Karpas-422 (cell line): ENCODE measurements at regions not wholly inside any gene's neighbourhood (a gene's known extent, or its start where the extent isn't known, plus 50 kb on each side); places are given as distances from the start of the nearest gene placed in this dataset.
"Not testable (repeated sequence)": the region's sequence is repeated elsewhere in the genome, so short reads cannot be mapped to it uniquely, and the experiment has no call there.

Experiments used
- DNase-seq: peaks from one replicate; pipeline ENCODE4 v3.0.0-alpha.2; 2015
- H2AFZ ChIP-seq: fragments of 200-600 bp; sonication (generic); 2 replicates; pipeline ENCODE4 v1.6.1; 2014; ENCODE audit warnings: antibody characterized with exemption, low read length, mixed read lengths
- H3K27ac ChIP-seq: fragments of 200-600 bp; sonication (generic); 2 replicates; pipeline ENCODE4 v1.5.1; 2014; ENCODE audit warnings: mild to moderate bottlenecking, low read length, moderate library complexity
- H3K27me3 ChIP-seq: fragments of 200-600 bp; sonication (generic); 2 replicates; pipeline ENCODE4 v1.6.1; 2014; ENCODE audit warnings: low read length, mixed read lengths
- H3K36me3 ChIP-seq: fragments of 200-600 bp; sonication (generic); 2 replicates; pipeline ENCODE4 v1.6.1; 2014; ENCODE audit warnings: low read length, mixed read lengths; ENCODE audit not compliant: insufficient read depth
- H3K4me1 ChIP-seq: fragments of 200-600 bp; sonication (generic); 2 replicates; pipeline ENCODE4 v1.6.1; 2014; ENCODE audit warnings: mild to moderate bottlenecking, low read length, mixed read lengths
- H3K4me2 ChIP-seq: fragments of 200-600 bp; sonication (generic); 2 replicates; pipeline ENCODE4 v1.6.1; 2014; ENCODE audit warnings: low read length, low read depth, mild to moderate bottlenecking; ENCODE audit not compliant: poor library complexity, severe bottlenecking
- H3K4me3 ChIP-seq: fragments of 200-600 bp; sonication (generic); 2 replicates; pipeline ENCODE4 v1.5.1; 2014; ENCODE audit warnings: mild to moderate bottlenecking, antibody characterized with exemption, low read length, mixed read lengths
- H3K79me2 ChIP-seq: fragments of 200-600 bp; sonication (generic); 2 replicates; pipeline ENCODE4 v1.6.1; 2014; ENCODE audit warnings: mild to moderate bottlenecking, low read length, mixed read lengths
- H3K9ac ChIP-seq: fragments of 200-600 bp; sonication (generic); 2 replicates; pipeline ENCODE4 v1.6.0; 2014; ENCODE audit warnings: low read length
- H3K9me2 ChIP-seq: fragments of 200-600 bp; sonication (generic), shearing (Covaris generic); replicated peaks from 2 replicates; pipeline ENCODE4 v1.6.0; 2014; ENCODE audit warnings: mild to moderate bottlenecking, low read length, moderate library complexity; ENCODE audit not compliant: insufficient read depth
- H3K9me3 ChIP-seq: fragments of 300-700, 200-600 bp; sonication (generic); 2 replicates; pipeline ENCODE4 v1.6.1; 2014; ENCODE audit warnings: low read length, mixed read lengths
- H4K20me1 ChIP-seq: fragments of 200-600 bp; sonication (generic); 2 replicates; pipeline ENCODE4 v1.6.1; 2014; ENCODE audit warnings: mild to moderate bottlenecking, antibody characterized with exemption, low read length, low read depth; ENCODE audit not compliant: insufficient read depth

DNA sequence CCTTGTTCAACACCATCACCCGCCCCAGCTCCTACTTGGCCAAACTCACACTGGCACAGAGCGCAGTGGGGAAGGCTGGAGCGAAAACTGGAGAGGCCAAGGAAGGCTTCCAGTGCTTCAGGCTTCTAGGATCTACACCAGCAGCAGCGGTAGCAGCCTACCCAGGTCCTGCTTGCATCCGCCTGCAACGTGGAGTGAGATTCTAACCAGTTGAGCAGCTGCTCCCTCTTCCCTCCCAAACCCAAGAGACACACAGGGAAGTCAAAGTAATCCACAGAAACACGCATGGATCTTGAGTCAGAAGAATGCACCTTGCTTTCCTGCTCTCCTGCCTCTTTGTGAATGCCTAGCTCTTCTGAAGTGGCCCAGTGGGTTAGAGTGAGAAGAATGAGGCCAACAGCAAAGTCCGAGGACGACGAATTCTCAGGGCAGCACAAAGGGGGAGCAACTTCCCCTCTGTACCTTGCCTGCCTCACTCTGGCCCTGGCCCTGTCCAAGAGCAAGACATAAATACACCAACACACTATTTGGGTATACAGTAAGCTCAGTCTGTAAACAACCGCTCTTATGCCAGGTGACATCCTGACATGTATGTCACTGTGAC lies 95.9 kb upstream of the FOXQ1 start:
- H3K9ac ChIP-seq: no peak overlapping the region
- no peaks in the 10 kb centered on the region for H4K20me1 ChIP-seq
- no peak overlapping the region for H3K27ac ChIP-seq
- H3K4me3 ChIP-seq: no peak overlapping the region
- H3K4me2 ChIP-seq: no peak overlapping the region
- H3K27me3 ChIP-seq: no peaks in the 10 kb centered on the region
- no peaks in the 10 kb centered on the region for H3K79me2 ChIP-seq
- H3K9me2 ChIP-seq: no peaks in the 10 kb centered on the region
- no peak overlapping the region for H2AFZ ChIP-seq
- no peak for DNase-seq
- H3K36me3 ChIP-seq: no peaks in the 10 kb centered on the region
- H3K9me3 ChIP-seq: no peaks in the 10 kb centered on the region
- H3K4me1 ChIP-seq: no peaks in the 10 kb centered on the region

GRCh38 chr6:1215023-1215422 lies 96.9 kb upstream of the FOXQ1 start:
- DNase-seq: no peak
- Histone ChIP-seq H3K4me2 (no peak overlapping the region), H3K4me3 (no peak overlapping the region), H3K9ac (no peak overlapping the region), H2AFZ (no peak overlapping the region), H3K9me3 (no peaks in the 10 kb centered on the region), H3K27ac (no peak overlapping the region), H4K20me1 (no peaks in the 10 kb centered on the region), H3K27me3 (no peaks in the 10 kb centered on the region), H3K79me2 (no peaks in the 10 kb centered on the region), H3K9me2 (no peaks in the 10 kb centered on the region), H3K4me1 (no peaks in the 10 kb centered on the region), H3K36me3 (no peaks in the 10 kb centered on the region)

- Histone ChIP-seq H3K4me1 (no peaks in the 10 kb centered on the region), H3K9me2 (no peaks in the 10 kb centered on the region)
Observed at GRCh38 chr6:1212919-1213318, 99.0 kb upstream of the FOXQ1 start.

GRCh38 chr6:1212138-1212537 lies 99.8 kb upstream of the FOXQ1 start:
- not testable (repeated sequence) for H3K4me3 ChIP-seq, H3K36me3 ChIP-seq, H3K4me2 ChIP-seq, H3K4me1 ChIP-seq, H4K20me1 ChIP-seq, H2AFZ ChIP-seq, H3K27me3 ChIP-seq, DNase-seq, H3K27ac ChIP-seq, H3K9me3 ChIP-seq, H3K9ac ChIP-seq, H3K9me2 ChIP-seq, H3K79me2 ChIP-seq

More at GRCh38 chr6:1212919-1213318, 99.0 kb upstream of the FOXQ1 start:
- Histone ChIP-seq H3K79me2 (no peaks in the 10 kb centered on the region), H3K4me3 (no peak overlapping the region), H3K9me3 (no peaks in the 10 kb centered on the region), H3K4me2 (no peak overlapping the region), H2AFZ (no peak overlapping the region), H3K27ac (no peak overlapping the region), H3K27me3 (no peaks in the 10 kb centered on the region), H3K36me3 (no peaks in the 10 kb centered on the region), H3K9ac (no peak overlapping the region), H4K20me1 (no peaks in the 10 kb centered on the region)
- DNase-seq: no peak

DNA sequence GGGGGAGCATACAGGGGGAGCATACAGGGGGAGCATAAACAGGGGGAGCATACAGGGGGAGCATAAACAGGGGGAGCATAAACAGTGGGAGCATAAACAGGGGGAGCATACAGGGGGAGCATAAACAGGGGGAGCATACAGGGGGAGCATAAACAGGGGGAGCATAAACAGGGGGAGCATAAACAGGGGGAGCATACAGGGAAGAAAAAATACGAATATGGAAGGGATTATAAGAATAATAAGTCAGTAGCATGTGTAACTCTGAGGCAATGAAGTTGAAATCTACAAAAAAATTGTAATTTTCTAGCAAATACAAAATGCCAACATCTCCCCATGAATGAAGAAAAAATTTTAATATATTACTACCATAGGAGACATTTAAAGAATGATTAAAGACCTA lies 101.3 kb upstream of the FOXQ1 start:
- H3K4me2 ChIP-seq, H4K20me1 ChIP-seq, DNase-seq, H3K4me3 ChIP-seq, H3K9me2 ChIP-seq, H3K9me3 ChIP-seq, H3K36me3 ChIP-seq, H2AFZ ChIP-seq, H3K27ac ChIP-seq, H3K4me1 ChIP-seq, H3K79me2 ChIP-seq, H3K27me3 ChIP-seq, H3K9ac ChIP-seq: not testable (repeated sequence)

GRCh38 chr6:1208876-1209275 lies 103.0 kb upstream of the FOXQ1 start:
- Histone ChIP-seq H3K9me2 (no peaks in the 10 kb centered on the region), H3K9me3 (no peaks in the 10 kb centered on the region), H3K79me2 (no peaks in the 10 kb centered on the region), H3K4me2 (no peak overlapping the region), H3K27me3 (no peaks in the 10 kb centered on the region), H3K36me3 (no peaks in the 10 kb centered on the region), H2AFZ (no peak overlapping the region), H3K4me3 (no peak overlapping the region), H4K20me1 (no peaks in the 10 kb centered on the region), H3K4me1 (no peaks in the 10 kb centered on the region), H3K9ac (no peak overlapping the region), H3K27ac (no peak overlapping the region)
- no peak for DNase-seq

- H3K9me3 ChIP-seq: no peaks in the 10 kb centered on the region
- H3K79me2 ChIP-seq: no peaks in the 10 kb centered on the region
- no peaks in the 10 kb centered on the region for H3K27me3 ChIP-seq
- H3K4me3 ChIP-seq: no peak overlapping the region
- no peaks in the 10 kb centered on the region for H4K20me1 ChIP-seq
- H3K9ac ChIP-seq: no peak overlapping the region
- no peak overlapping the region for H2AFZ ChIP-seq
- no peaks in the 10 kb centered on the region for H3K4me1 ChIP-seq
- no peaks in the 10 kb centered on the region for H3K36me3 ChIP-seq
- no peaks in the 10 kb centered on the region for H3K9me2 ChIP-seq
- H3K27ac ChIP-seq: no peak overlapping the region
- DNase-seq: no peak
- no peak overlapping the region for H3K4me2 ChIP-seq
Observed at GRCh38 chr6:1203546-1203945, 108.4 kb upstream of the FOXQ1 start.

DNA sequence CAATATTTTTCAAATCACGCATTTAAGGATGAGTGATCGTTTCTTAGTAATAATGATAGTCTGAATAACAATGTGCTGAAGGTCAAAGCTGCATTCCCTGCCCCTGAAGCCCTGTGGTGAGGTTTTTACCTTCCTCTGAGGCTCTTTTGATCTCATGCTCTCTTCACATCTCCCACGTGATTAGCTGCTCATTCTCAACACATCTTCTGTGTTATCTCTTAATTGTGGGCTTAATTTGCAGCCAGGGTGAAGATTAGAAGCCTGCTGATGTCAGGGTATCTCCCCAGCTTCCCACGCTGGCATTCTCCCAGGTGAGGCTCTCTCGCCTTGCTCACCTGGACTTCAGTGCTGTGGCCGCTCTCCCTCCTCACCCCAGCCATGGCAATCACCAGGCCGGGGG lies 109.7 kb upstream of the FOXQ1 start:
- H3K4me2 ChIP-seq: no peak overlapping the region
- no peak for DNase-seq
- no peaks in the 10 kb centered on the region for H3K36me3 ChIP-seq
- no peak overlapping the region for H2AFZ ChIP-seq
- no peaks in the 10 kb centered on the region for H3K9me3 ChIP-seq
- no peaks in the 10 kb centered on the region for H3K27me3 ChIP-seq
- no peak overlapping the region for H3K9ac ChIP-seq
- H3K4me1 ChIP-seq: no peaks in the 10 kb centered on the region
- no peaks in the 10 kb centered on the region for H4K20me1 ChIP-seq
- no peak overlapping the region for H3K27ac ChIP-seq
- H3K9me2 ChIP-seq: no peaks in the 10 kb centered on the region
- H3K79me2 ChIP-seq: no peaks in the 10 kb centered on the region
- H3K4me3 ChIP-seq: no peak overlapping the region
